Memory B cell (primary cell): ENCODE measurements at regions not wholly inside any gene's neighbourhood (a gene's known extent, or its start where the extent isn't known, plus 50 kb on each side); places are given as distances from the start of the nearest gene placed in this dataset.

Source experiments
- ATAC-seq: fragments of 150-1000 bp; cut with Tn5 transposase; 2 replicates; pipeline ENCODE4 v1.10.0; 2021; ENCODE audit warnings: low read depth, mild to moderate bottlenecking, moderate library complexity
- DNase-seq, 2 donors: peaks; one replicate each; pipeline ENCODE4 v3.0.0; 2022; ENCODE audit warnings: low spot score in 2 of 2
- H3K27ac Mint-ChIP-seq: one replicate; pipeline ENCODE4 v1.8.0; 2022; ENCODE audit warnings: mild to moderate bottlenecking, moderate library complexity, mixed read lengths
- H3K27me3 Mint-ChIP-seq: one replicate; pipeline ENCODE4 v1.8.0; 2022; ENCODE audit warnings: mixed read lengths
- H3K36me3 Mint-ChIP-seq: one replicate; pipeline ENCODE4 v1.8.0; 2022; ENCODE audit warnings: mild to moderate bottlenecking, mixed read lengths
- H3K4me1 Mint-ChIP-seq: one replicate; pipeline ENCODE4 v1.8.0; 2022; ENCODE audit warnings: mixed read lengths
- H3K4me3 Mint-ChIP-seq: one replicate; pipeline ENCODE4 v1.8.0; 2022; ENCODE audit warnings: mild to moderate bottlenecking, moderate library complexity, mixed read lengths
- H3K9me3 Mint-ChIP-seq: one replicate; pipeline ENCODE4 v1.8.0; 2022; ENCODE audit warnings: mixed read lengths

- Mint-ChIP-seq H3K4me3 (no peak overlapping the region), H3K4me1 (no peaks in the 10 kb centered on the region), H3K27me3 (no peaks in the 10 kb centered on the region), H3K36me3 (no peaks in the 10 kb centered on the region), H3K9me3 (peaks cover 3% of the 10 kb centered on the region), H3K27ac (no peak overlapping the region)
- ATAC-seq (no peak), DNase-seq (no peak)
Measured at GRCh38 chr10:55446441-55447002, 645.5 kb upstream of the PCDH15 start.

- H3K4me3 Mint-ChIP-seq, result no peak overlapping the region
- DNase-seq, result no peak
- H3K4me1 Mint-ChIP-seq, result no peaks in the 10 kb centered on the region
- H3K27me3 Mint-ChIP-seq, result no peaks in the 10 kb centered on the region
- no peaks in the 10 kb centered on the region for H3K36me3 Mint-ChIP-seq
- H3K27ac Mint-ChIP-seq, result no peak overlapping the region
- H3K9me3 Mint-ChIP-seq, result peaks cover 5% of the 10 kb centered on the region
- no peak for ATAC-seq
Measured at GRCh38 chr10:55441777-55442176, 640.7 kb upstream of the PCDH15 start.

DNA sequence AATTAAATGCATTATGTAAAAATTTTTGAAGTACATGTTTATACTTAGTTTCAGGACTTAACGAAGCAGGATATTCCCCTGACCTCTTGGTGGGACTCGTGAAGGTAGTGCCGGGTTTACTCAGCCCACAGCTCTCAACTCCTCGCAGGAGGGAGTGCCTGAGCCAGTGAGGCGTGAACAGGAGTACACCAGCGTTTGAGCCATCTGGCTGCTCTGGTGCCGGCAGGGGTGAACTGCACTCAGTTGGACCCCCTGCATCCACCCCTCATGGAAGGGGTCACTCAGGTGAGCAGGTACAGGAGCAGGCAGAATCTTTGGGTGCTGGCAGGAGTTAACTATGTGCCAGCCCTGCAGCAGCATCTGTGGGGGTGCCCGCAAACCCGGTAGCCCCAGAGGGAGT, 625.1 kb upstream of the PCDH15 start:
- DNase-seq (no peak), ATAC-seq (no peak)
- Mint-ChIP-seq H3K4me3 (no peak overlapping the region), H3K27ac (no peak overlapping the region), H3K36me3 (no peaks in the 10 kb centered on the region), H3K27me3 (no peaks in the 10 kb centered on the region), H3K4me1 (no peaks in the 10 kb centered on the region), H3K9me3 (peaks cover 1% of the 10 kb centered on the region)

DNA sequence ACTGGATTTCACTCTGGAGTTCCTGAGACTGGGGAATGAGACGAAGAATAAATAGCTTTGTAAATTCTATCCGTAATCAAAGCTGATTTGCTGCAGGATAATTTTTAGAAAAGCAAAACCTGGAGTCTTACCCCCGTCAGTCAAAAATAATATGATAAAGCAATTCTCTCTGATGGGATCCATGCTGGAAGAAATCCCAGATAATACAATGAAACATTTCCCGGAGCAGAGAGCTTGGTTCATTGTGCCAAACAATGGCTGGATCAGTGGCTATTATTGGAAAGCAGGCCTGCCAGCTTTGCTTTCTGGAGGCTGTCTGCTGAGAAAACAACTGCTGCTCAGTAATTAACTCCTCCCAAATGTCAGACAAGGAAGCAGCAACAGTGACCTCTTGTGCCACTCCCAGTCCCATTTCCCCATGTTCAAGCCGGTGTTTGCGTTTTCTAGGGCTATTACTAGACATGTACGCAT, 609.4 kb upstream of the PCDH15 start:
- no peak overlapping the region for H3K4me3 Mint-ChIP-seq
- DNase-seq, result no peak
- H3K27ac Mint-ChIP-seq, result no peak overlapping the region
- H3K9me3 Mint-ChIP-seq, result no peaks in the 10 kb centered on the region
- H3K36me3 Mint-ChIP-seq, result no peaks in the 10 kb centered on the region
- ATAC-seq, result no peak
- H3K27me3 Mint-ChIP-seq, result no peaks in the 10 kb centered on the region
- H3K4me1 Mint-ChIP-seq, result no peaks in the 10 kb centered on the region

- H3K9me3 Mint-ChIP-seq, result peaks cover 1% of the 10 kb centered on the region
- ATAC-seq (no peak), DNase-seq (no peak)
- H3K36me3 Mint-ChIP-seq, result no peaks in the 10 kb centered on the region
- H3K4me1 Mint-ChIP-seq, result no peaks in the 10 kb centered on the region
- H3K27ac Mint-ChIP-seq, result no peak overlapping the region
- H3K27me3 Mint-ChIP-seq, result no peaks in the 10 kb centered on the region
- no peak overlapping the region for H3K4me3 Mint-ChIP-seq
Measured at GRCh38 chr10:55404094-55404493, 603.1 kb upstream of the PCDH15 start.

GRCh38 chr10:55400075-55400849, 599.2 kb upstream of the PCDH15 start:
- Mint-ChIP-seq H3K36me3 (no peaks in the 10 kb centered on the region), H3K9me3 (peaks cover 1% of the 10 kb centered on the region), H3K4me1 (no peaks in the 10 kb centered on the region), H3K4me3 (no peak overlapping the region), H3K27ac (no peak overlapping the region), H3K27me3 (no peaks in the 10 kb centered on the region)
- no peak for DNase-seq
- no peak for ATAC-seq

- no peaks in the 10 kb centered on the region for H3K4me1 Mint-ChIP-seq
- no peak overlapping the region for H3K27ac Mint-ChIP-seq
- no peaks in the 10 kb centered on the region for H3K27me3 Mint-ChIP-seq
- DNase-seq (no peak), ATAC-seq (no peak)
- no peaks in the 10 kb centered on the region for H3K36me3 Mint-ChIP-seq
- H3K9me3 Mint-ChIP-seq, result peaks cover 1% of the 10 kb centered on the region
- no peak overlapping the region for H3K4me3 Mint-ChIP-seq
Measured at GRCh38 chr10:55398497-55398882, 597.5 kb upstream of the PCDH15 start.

- Mint-ChIP-seq H3K36me3 (no peaks in the 10 kb centered on the region), H3K9me3 (peaks cover 1% of the 10 kb centered on the region), H3K4me1 (no peaks in the 10 kb centered on the region), H3K27ac (no peak overlapping the region), H3K4me3 (no peak overlapping the region), H3K27me3 (no peaks in the 10 kb centered on the region)
- DNase-seq, result no peak
- no peak for ATAC-seq
Measured at GRCh38 chr10:55397777-55398496, 596.9 kb upstream of the PCDH15 start.

GRCh38 chr10:55378196-55378595, 577.2 kb upstream of the PCDH15 start:
- no peak overlapping the region for H3K27ac Mint-ChIP-seq
- H3K36me3 Mint-ChIP-seq, result no peaks in the 10 kb centered on the region
- H3K27me3 Mint-ChIP-seq, result no peaks in the 10 kb centered on the region
- no peak overlapping the region for H3K4me3 Mint-ChIP-seq
- H3K4me1 Mint-ChIP-seq, result no peaks in the 10 kb centered on the region
- DNase-seq (no peak), ATAC-seq (no peak)
- H3K9me3 Mint-ChIP-seq, result peaks cover 3% of the 10 kb centered on the region

DNA sequence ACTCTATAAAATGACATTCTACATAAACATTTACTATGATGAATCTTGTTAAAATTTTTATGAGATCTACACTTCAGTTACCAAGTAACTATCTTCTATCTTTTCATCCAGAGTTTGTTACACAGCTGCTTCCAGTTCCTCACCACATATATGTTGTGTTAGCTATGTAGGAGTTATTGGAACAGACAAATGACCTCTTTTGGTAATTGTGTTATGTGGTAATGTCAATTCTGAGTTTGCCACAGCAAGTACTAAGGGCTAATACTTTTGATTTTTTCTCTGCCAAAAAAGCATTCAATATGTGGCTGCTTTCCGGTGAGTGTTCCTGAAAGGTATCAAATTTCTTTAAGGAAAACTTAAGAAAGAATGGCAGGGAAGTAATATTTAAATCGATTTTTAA, 573.9 kb upstream of the PCDH15 start:
- H3K9me3 Mint-ChIP-seq, result peaks cover 2% of the 10 kb centered on the region
- no peaks in the 10 kb centered on the region for H3K4me1 Mint-ChIP-seq
- H3K36me3 Mint-ChIP-seq, result no peaks in the 10 kb centered on the region
- no peak overlapping the region for H3K4me3 Mint-ChIP-seq
- DNase-seq (no peak), ATAC-seq (no peak)
- H3K27me3 Mint-ChIP-seq, result no peaks in the 10 kb centered on the region
- H3K27ac Mint-ChIP-seq, result no peak overlapping the region

GRCh38 chr10:55374060-55374459, 573.0 kb upstream of the PCDH15 start:
- H3K27ac Mint-ChIP-seq, result no peak overlapping the region
- no peak overlapping the region for H3K4me3 Mint-ChIP-seq
- no peaks in the 10 kb centered on the region for H3K4me1 Mint-ChIP-seq
- H3K9me3 Mint-ChIP-seq, result peaks cover 2% of the 10 kb centered on the region
- DNase-seq (no peak), ATAC-seq (no peak)
- no peaks in the 10 kb centered on the region for H3K36me3 Mint-ChIP-seq
- H3K27me3 Mint-ChIP-seq, result no peaks in the 10 kb centered on the region

GRCh38 chr10:55369670-55370420, 568.8 kb upstream of the PCDH15 start:
- Mint-ChIP-seq H3K9me3 (no peaks in the 10 kb centered on the region), H3K4me1 (no peaks in the 10 kb centered on the region), H3K27me3 (no peaks in the 10 kb centered on the region), H3K36me3 (no peaks in the 10 kb centered on the region), H3K27ac (no peak overlapping the region), H3K4me3 (no peak overlapping the region)
- ATAC-seq, result no peak
- no peak for DNase-seq

DNA sequence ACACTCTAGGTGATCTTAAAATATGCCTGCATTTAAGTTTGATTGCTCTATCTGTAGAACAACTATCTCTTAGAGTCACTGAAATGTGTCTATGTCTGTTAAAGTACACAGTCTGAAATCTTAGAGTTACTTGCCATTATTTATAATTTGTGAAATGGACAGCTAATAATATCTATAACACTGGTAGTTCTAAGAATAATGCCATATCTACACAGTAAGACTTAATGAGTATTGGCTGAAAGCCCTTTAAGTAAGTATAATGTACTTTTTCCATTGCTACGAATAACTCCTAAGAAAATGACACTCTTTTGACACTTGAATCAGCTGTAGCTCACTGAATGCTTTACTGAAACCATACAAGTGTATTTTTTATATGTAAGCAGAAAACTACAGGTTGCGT, 567.4 kb upstream of the PCDH15 start:
- H3K36me3 Mint-ChIP-seq, result no peaks in the 10 kb centered on the region

DNA sequence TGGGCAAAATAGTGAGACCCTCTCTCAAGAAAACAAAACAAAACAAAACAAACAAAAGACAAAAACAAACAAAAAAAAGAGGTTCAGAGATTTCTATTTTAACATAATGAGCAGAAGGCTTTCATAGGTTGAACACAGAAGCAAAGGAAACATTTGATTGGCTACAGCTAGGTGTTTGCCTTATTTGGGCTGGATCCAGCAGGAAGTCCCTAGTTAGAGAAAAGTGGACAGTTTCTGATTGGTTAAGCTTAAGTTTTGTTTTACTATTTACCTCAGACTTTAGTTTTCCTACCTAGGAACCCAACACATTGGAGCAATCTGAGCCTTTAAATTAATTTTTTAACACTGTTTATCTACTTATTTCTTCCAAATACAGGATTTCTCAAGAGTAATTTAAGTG, 566.5 kb upstream of the PCDH15 start:
- H3K9me3 Mint-ChIP-seq, result no peaks in the 10 kb centered on the region
- ATAC-seq (no peak), DNase-seq (no peak)
- no peak overlapping the region for H3K4me3 Mint-ChIP-seq
- H3K36me3 Mint-ChIP-seq, result no peaks in the 10 kb centered on the region
- H3K27ac Mint-ChIP-seq, result no peak overlapping the region
- no peaks in the 10 kb centered on the region for H3K27me3 Mint-ChIP-seq
- H3K4me1 Mint-ChIP-seq, result no peaks in the 10 kb centered on the region

More for the DNA sequence above, 567.4 kb upstream of the PCDH15 start:
- no peaks in the 10 kb centered on the region for H3K4me1 Mint-ChIP-seq
- H3K27ac Mint-ChIP-seq, result no peak overlapping the region
- H3K9me3 Mint-ChIP-seq, result no peaks in the 10 kb centered on the region
- no peaks in the 10 kb centered on the region for H3K27me3 Mint-ChIP-seq
- no peak overlapping the region for H3K4me3 Mint-ChIP-seq
- no peak for ATAC-seq
- no peak for DNase-seq
